Type B pancreatic cell (in vitro differentiated cells): ENCODE measurements at regions not wholly inside any gene's neighbourhood (a gene's known extent, or its start where the extent isn't known, plus 50 kb on each side); places are given as distances from the start of the nearest gene placed in this dataset.

Experiments used
- DNase-seq: peaks from one replicate; pipeline ENCODE4 v3.0.0; 2021; ENCODE audit warnings: mixed read lengths; ENCODE audit not compliant: unreplicated experiment; ENCODE audit errors: extremely low spot score
- H3K27ac Mint-ChIP-seq: 2 replicates; pipeline ENCODE4 v1.8.0; 2021; ENCODE audit warnings: mild to moderate bottlenecking, mixed read lengths
- H3K27me3 Mint-ChIP-seq: 2 replicates; pipeline ENCODE4 v1.8.0; 2021; ENCODE audit warnings: mixed read lengths
- H3K36me3 Mint-ChIP-seq: 2 replicates; pipeline ENCODE4 v1.8.0; 2021; ENCODE audit warnings: mixed read lengths
- H3K4me1 Mint-ChIP-seq: one replicate; pipeline ENCODE4 v1.8.0; 2021; ENCODE audit warnings: mixed read lengths; ENCODE audit not compliant: unreplicated experiment
- H3K4me3 Mint-ChIP-seq: 2 replicates; pipeline ENCODE4 v1.8.0; 2021; ENCODE audit warnings: mild to moderate bottlenecking, mixed read lengths
- H3K9me3 Mint-ChIP-seq: 2 replicates; pipeline ENCODE4 v1.8.0; 2021; ENCODE audit warnings: mixed read lengths
- CTCF ChIP-seq: fragments of 200-600 bp; sonication (generic); conservative IDR thresholded peaks from 2 replicates; pipeline ENCODE4 v1.5.0; 2021; ENCODE audit warnings: antibody characterized with exemption, mild to moderate bottlenecking

DNA sequence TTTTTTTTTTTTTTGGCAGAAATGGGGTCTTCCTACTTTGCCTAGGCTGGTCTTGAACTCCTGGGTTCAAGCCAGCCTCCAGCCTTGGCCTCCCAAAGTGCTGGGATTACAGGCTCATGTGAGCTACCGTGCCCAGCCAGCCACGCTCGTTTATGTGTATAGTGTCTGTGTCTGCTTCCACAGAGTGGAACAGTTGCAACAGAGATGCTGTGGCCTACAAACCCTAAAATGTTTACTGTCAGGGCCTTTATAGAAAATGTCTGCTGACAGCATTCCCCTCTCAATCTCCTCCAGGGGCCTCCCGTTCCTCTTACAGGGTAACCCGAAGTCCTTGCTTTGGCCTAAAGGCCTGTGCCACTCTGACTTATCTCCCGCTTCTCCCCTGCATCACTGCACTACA lies 87.6 kb upstream of the LEP start:
- H3K36me3 Mint-ChIP-seq, result no peaks in the 10 kb centered on the region
- H3K4me1 Mint-ChIP-seq, result peaks cover 18% of the 10 kb centered on the region
- H3K27me3 Mint-ChIP-seq, result peaks cover 72% of the 10 kb centered on the region
- TF ChIP-seq CTCF, result no peak
- DNase-seq, result no peak
- H3K9me3 Mint-ChIP-seq, result no peaks in the 10 kb centered on the region
- H3K27ac Mint-ChIP-seq, result no peak overlapping the region
- H3K4me3 Mint-ChIP-seq, result no peak overlapping the region

DNA sequence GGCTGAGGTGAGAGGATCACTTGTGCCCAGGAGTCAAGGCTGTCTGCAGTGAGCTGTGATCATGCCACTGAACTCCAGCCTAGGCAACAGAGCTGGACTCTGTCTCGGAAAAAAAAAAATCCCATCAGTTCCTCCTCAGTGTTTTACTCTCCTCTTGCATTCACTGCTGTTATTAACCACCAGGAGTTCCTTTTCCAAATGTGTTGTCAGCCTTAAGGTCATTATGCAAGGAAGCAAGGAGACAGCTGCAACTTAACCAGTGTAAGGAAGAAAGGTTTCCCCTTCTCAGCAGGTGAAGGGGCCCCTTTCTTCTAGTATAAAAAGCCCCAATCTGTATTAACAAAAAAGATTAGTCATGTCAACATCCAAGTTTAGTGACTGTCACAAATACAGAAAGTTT lies 86.6 kb upstream of the LEP start:
- H3K27ac Mint-ChIP-seq, result no peak overlapping the region
- peaks cover 18% of the 10 kb centered on the region for H3K4me1 Mint-ChIP-seq
- H3K4me3 Mint-ChIP-seq, result no peak overlapping the region
- peaks cover 69% of the 10 kb centered on the region for H3K27me3 Mint-ChIP-seq
- DNase-seq, result no peak
- TF ChIP-seq CTCF, result peak; percentile 40
- no peaks in the 10 kb centered on the region for H3K9me3 Mint-ChIP-seq
- H3K36me3 Mint-ChIP-seq, result no peaks in the 10 kb centered on the region

- DNase-seq, result no peak
- H3K27me3 Mint-ChIP-seq, result peaks cover 73% of the 10 kb centered on the region
- H3K4me1 Mint-ChIP-seq, result peaks cover 18% of the 10 kb centered on the region
- H3K36me3 Mint-ChIP-seq, result no peaks in the 10 kb centered on the region
- TF ChIP-seq CTCF, result no peak
- peak overlapping the region; percentile 53 for H3K4me3 Mint-ChIP-seq
- H3K27ac Mint-ChIP-seq, result peak overlapping the region; percentile 46
- no peaks in the 10 kb centered on the region for H3K9me3 Mint-ChIP-seq
Measured at GRCh38 chr7:128155100-128155740, 85.9 kb upstream of the LEP start.

DNA sequence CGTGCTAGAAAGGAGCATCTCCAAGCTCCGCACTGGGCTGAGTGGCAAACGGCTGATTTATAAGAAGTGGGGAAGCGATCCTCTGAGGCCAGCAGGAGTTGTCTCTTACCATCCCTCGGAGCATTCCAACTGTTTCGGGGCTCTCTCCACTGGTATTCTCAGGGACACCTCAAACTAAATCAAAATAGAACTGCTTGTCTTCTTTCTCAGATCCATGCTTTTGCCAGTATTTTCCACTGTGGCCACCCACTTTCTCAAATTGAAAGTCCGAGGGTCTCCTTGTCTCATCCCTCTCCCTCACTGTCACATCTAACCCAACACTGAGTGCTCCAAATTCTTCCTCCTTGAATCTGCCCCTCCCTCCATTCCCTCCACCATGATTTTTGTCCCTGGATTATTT lies 83.2 kb upstream of the LEP start:
- TF ChIP-seq CTCF, result no peak
- Mint-ChIP-seq H3K27ac (no peak overlapping the region), H3K9me3 (no peaks in the 10 kb centered on the region), H3K4me3 (no peak overlapping the region), H3K36me3 (no peaks in the 10 kb centered on the region), H3K4me1 (peaks cover 18% of the 10 kb centered on the region), H3K27me3 (peaks cover 76% of the 10 kb centered on the region)
- DNase-seq, result no peak

- Mint-ChIP-seq H3K27ac (no peak overlapping the region), H3K36me3 (no peaks in the 10 kb centered on the region), H3K4me3 (no peak overlapping the region), H3K27me3 (peaks cover 80% of the 10 kb centered on the region), H3K9me3 (no peaks in the 10 kb centered on the region), H3K4me1 (peaks cover 18% of the 10 kb centered on the region)
- TF ChIP-seq CTCF, result no peak
- no peak for DNase-seq
Measured at GRCh38 chr7:128158370-128158769, 82.7 kb upstream of the LEP start.

- H3K4me1 Mint-ChIP-seq, result peaks cover 4% of the 10 kb centered on the region
- no peaks in the 10 kb centered on the region for H3K36me3 Mint-ChIP-seq
- no peak for DNase-seq
- H3K27me3 Mint-ChIP-seq, result peaks cover 84% of the 10 kb centered on the region
- no peaks in the 10 kb centered on the region for H3K9me3 Mint-ChIP-seq
- H3K4me3 Mint-ChIP-seq, result no peak overlapping the region
- no peak overlapping the region for H3K27ac Mint-ChIP-seq
- TF ChIP-seq CTCF, result no peak
Measured at GRCh38 chr7:128160296-128160695, 80.8 kb upstream of the LEP start.
